ENCODE measurements at regions not wholly inside any gene's neighbourhood (a gene's known extent, or its start where the extent isn't known, plus 50 kb on each side); places are given as distances from the start of the nearest gene placed in this dataset.

DNA sequence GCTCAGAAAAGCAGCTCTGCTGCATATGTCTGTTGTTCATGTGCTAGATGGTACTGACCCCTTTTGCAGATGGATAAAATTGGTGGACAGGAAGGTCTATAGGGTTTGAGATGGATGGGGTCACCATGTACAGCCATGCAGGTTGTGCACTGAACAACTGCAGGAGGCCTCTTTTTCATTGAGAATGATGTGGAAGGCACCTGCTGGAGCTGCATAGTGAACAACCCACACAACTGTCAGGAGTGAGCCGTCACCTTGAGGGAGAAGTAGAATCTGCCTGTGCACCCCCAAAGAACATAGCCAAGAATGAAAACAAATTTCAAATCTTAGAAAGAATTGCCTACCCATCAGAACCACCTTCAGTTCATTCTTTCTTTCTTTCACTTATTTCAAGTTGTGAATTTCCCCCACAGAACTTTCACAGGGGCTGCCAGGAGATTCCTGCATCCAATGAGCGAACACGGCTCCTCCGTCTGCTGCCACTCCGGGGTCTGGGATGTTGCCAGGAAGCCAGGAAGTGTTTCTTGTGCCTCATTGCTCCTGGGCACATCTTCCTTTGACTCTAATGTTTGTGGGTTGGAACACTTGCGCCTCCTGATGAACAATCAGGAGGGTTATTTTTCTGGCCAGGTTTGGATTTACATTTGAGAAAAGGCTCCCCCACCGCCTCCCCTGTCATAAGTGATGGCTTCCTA is 53.7 kb upstream of the DOCK1 start:
- no peak for TF ChIP-seq POLR2A (IDR thresholded peaks at IDR 0.05)
- TF ChIP-seq, protein P1, sequence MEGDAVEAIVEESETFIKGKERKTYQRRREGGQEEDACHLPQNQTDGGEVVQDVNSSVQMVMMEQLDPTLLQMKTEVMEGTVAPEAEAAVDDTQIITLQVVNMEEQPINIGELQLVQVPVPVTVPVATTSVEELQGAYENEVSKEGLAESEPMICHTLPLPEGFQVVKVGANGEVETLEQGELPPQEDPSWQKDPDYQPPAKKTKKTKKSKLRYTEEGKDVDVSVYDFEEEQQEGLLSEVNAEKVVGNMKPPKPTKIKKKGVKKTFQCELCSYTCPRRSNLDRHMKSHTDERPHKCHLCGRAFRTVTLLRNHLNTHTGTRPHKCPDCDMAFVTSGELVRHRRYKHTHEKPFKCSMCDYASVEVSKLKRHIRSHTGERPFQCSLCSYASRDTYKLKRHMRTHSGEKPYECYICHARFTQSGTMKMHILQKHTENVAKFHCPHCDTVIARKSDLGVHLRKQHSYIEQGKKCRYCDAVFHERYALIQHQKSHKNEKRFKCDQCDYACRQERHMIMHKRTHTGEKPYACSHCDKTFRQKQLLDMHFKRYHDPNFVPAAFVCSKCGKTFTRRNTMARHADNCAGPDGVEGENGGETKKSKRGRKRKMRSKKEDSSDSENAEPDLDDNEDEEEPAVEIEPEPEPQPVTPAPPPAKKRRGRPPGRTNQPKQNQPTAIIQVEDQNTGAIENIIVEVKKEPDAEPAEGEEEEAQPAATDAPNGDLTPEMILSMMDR (IDR thresholded peaks at IDR 0.05): no peak
